ENCODE measurements at regions not wholly inside any gene's neighbourhood (a gene's known extent, or its start where the extent isn't known, plus 50 kb on each side); places are given as distances from the start of the nearest gene placed in this dataset.
"Not testable (repeated sequence)": the region's sequence is repeated elsewhere in the genome, so short reads cannot be mapped to it uniquely, and the experiment has no call there.

- no peak for DNase-seq
These were observed 813.9 kb upstream of the GRM7 start for GRCh38 chr3:6047016-6047415.

DNA sequence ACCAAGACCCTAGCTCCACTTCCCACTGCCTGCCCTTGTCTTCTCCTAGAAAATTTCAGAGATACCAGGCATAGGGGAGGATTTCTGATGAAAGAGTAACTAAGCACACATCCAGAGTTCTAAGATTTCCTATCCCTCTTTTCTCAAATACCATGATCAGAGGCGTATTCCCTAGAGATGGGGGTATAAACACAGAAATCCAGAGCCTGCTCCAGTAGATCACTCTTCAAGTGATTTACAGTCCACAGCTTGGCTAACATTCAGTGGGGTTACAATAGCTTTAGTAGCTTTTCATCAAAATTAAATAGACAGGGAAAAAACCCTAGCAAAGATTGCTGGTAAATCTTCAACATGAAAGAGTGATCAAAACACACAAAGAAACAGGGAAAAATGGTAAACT, 800.7 kb upstream of the GRM7 start:
- DNase-seq: no peak

DNA sequence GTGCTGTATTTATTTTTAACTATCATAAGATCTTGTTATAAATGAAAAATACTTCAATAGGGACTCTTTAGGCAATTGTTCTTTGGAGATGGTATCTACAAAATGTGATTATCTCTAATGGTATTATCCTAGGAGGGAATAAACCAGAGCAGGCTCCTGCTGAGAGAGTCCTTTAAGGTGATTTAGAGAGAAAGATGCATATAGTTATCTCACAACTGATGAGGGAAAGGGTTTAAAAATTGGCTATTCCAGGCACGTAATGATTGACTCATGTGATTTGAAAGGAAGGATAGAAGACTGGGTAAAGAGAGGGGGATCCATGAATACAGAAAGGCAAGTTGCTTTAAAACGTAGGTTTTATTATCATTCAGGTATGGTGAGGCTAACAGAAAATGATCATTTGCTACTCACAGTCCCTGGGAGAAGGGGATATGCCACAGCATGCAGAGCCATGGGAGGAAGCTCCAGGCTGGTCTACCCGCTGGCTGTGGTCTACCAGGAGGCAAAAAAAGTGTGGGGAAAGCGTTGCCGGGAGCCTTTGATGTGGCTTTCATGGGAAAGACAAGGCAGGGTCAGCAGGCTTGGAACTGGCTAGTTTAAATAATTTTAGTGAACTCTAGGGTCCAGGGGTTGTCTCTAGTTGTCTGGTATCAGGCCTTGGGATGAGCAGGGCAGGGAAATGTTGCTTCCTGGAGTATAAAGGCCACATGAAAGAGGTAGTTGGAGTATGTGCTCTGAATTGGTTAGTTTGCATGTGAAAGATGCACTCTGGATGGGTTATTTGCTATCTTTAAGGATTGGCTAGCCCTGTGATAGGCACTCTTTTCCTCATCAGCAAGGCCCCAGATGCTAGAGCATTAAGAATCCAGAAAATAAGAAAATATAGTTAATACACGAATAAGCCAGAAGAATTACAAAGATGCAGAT, 798.4 kb upstream of the GRM7 start:
- DNase-seq: no peak

DNA sequence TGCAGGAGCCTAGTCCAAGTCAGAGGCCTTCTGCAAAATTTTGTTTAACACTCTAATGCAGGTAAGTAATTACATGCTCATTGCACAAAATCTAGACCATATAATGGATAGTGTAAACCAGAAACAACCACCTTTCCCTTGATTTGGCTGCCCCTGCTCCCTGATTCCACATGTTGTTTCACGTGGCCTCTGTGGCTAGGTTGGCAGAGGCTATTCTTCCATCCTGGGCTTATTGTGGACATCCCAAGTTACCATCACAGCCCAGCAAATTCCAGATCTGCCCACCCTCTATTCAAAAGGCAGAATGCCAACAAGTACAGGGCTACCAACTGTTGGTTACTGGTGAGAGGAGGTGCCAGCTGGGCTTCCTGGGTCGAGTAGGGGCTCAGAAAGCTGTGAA, 794.5 kb upstream of the GRM7 start:
- no peak for DNase-seq

DNA sequence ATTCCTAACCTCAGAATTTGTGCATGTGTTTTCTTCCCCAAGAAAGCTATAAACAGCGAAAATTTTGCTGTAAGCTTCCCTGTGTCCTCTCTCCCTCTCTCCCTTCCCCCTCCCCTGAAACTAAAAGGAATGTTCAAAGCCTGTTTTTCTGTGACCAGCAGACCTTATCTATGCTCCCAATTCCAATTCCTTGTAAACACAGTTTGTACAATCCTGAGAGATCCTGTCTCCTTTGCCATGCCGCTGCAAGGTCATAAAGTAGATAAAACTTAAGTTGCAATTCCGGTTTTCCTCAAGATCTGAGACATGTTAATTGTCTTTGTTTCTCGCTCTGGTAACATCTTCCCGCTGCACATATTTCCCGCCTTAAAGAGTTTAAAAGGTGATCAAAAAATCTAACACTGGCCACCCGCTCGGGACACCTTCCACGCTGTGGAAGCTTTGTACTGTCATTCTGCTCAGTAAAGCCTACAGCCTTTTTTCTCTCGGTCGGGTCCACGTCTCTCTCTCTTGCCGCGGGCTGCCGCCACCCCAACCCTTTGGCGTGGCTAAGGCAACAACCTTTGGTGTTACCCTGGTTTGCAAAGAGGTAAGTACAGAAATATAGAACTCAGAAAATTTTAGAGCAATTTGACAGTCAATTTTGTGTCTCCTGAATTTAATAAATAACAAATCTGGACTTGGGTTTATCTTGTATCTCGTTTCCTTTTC, 793.9 kb upstream of the GRM7 start:
- DNase-seq: not testable (repeated sequence)

- no peak for DNase-seq
These were observed 786.0 kb upstream of the GRM7 start for GRCh38 chr3:6074952-6075351.

DNA sequence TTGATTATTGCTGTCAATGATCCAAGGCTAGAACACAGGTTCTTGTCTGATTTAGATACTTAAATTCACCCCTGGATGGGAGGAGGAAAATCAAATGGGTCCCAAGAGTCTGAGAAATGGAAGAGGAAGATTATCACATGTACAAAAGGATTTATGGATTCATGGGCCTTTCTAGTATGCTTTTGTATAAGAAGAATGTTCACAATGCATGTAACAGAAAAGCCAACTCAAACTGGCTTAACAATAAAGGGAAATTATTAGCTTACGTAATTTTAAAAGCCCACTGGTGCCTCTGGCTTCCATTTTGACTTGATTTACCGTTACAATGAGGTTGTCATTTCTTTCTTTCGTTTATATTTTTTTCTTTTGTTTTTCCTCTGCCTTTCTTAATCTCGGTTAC, 782.5 kb upstream of the GRM7 start:
- no peak for DNase-seq

- no peak for DNase-seq
These were observed 781.9 kb upstream of the GRM7 start for GRCh38 chr3:6079011-6079410.

- no peak for DNase-seq
These were observed 781.2 kb upstream of the GRM7 start for GRCh38 chr3:6079561-6080179.

- DNase-seq: no peak
These were observed 772.5 kb upstream of the GRM7 start for GRCh38 chr3:6088433-6088832.

DNA sequence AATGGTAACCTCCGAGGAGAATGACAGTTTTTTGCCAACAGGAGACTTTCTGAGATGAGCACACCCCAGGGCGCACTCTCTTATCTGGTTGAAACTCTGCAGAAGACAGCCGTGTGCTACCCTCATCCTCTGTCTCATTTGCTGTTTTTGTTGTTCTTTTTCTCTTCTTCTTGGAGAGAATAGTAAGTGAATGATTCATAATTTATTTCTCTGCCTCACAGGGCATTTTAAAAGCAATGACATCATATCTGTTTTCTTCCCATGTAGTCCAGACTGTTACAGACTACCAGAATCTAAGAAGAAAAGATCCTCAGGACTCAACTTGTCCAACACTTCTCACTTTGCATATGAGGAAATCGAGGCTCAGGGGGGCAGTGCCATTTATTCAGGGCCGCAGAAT, 771.1 kb upstream of the GRM7 start:
- no peak for DNase-seq

- DNase-seq: no peak
These were observed 769.7 kb upstream of the GRM7 start for GRCh38 chr3:6091262-6091661.

GRCh38 chr3:6095006-6095405, 765.9 kb upstream of the GRM7 start:
- DNase-seq: no peak

DNA sequence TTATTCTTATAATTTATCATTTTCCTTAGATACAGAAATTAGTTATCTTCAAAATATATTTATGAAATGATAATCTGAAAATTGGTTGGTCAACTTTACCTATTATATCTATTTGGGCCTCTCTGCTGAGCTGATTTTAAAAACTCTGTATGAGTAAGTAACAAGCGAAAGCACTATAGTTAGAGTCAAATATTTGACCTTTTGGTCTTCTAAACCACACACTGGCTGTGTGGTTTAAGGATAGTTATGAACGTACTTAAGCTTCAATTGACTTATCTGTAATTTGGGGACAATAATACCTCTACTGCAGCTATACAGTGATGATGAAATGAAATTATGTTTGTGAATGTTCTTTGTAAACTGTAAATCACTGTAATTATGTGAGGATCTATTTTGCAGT, 763.9 kb upstream of the GRM7 start:
- DNase-seq: no peak

DNA sequence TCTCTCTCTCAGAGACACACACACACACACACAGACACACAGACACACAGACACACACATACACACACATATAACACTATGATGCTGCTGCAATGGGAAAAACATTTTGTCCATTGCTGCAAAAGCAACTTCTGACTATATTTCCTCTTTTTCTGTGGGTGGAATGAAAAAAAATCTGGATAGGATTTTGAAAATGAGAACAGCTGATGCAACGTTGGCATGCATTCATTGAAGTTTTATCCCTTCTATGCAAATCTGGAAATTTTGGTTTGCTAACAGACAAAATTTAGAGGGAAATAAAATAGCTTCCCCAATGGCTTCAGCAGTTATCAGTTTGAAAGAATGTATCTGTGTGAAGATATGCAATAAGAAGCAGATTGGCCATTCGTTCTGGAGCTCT, 763.4 kb upstream of the GRM7 start:
- DNase-seq: no peak

DNA sequence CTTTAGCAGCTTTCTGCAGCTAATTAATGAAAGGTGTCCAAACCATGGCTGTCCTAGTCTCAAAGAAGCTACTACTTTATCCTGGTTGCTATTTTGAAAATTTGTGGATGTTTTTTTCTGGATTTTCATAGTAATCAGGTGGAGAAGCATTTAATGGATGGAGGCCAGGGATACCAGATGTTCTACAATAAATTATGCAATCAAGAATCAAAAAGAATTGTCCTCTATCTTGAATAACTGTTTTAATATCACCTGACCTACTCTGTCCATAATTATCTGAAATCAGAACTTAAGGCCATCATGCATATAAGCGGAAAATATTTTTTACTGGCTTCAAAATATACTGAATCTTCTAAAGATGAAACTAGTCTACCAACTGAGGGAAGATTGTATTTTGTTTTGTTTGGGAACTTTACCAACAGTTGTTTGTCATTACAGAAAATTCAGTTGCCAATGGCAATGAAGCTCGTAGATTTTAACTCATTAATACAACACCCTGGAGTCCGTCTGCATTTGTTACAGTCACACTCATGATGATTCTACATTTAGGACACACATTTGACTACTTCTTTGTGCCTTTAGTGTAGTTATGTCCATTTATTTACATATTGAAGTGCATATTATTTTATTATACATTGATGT, 762.3 kb upstream of the GRM7 start:
- DNase-seq: no peak

GRCh38 chr3:6099458-6100075, 761.3 kb upstream of the GRM7 start:
- DNase-seq: no peak

- DNase-seq: no peak
These were observed 755.7 kb upstream of the GRM7 start for GRCh38 chr3:6105187-6105586.

GRCh38 chr3:6108957-6109356, 752.0 kb upstream of the GRM7 start:
- no peak for DNase-seq

DNA sequence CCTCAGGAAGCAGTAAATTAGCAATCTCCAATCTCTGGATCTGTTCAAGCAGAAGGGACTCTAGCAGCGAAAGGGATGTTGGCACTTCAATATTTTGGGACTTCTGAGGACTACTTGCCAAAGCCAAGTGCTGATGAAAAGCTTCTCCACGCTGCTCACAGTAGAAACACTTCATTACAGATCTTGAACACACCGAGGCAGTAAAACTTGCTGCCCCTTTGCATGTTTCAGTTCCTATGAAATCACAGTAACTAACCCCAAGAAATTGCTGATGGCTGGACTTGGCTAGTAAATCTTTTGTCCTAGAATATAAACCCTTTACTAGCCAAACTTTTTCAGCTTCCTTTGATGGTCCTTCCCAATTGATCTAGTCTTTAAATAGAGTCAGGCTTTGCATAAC, 750.5 kb upstream of the GRM7 start:
- DNase-seq: no peak

DNA sequence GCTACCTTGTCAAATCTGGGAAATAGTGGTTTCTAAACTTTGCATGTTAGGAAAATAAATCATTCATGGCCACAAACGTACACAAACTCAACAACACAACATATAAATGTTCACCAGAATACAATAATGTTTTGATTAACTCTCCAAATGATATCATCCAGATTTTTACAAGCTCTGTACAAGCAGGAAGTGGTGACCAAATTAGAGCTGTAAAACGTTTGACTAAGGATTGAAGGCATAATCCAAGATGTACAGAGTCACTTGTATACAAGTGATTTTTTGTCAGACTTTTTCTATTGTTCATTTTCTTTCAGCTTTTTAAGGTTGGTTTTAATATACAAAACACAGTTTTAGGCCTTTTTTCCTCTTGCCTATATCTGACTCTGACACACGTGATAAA, 748.4 kb upstream of the GRM7 start:
- DNase-seq: no peak

- DNase-seq: no peak
These were observed 747.6 kb upstream of the GRM7 start for GRCh38 chr3:6113338-6113737.

DNA sequence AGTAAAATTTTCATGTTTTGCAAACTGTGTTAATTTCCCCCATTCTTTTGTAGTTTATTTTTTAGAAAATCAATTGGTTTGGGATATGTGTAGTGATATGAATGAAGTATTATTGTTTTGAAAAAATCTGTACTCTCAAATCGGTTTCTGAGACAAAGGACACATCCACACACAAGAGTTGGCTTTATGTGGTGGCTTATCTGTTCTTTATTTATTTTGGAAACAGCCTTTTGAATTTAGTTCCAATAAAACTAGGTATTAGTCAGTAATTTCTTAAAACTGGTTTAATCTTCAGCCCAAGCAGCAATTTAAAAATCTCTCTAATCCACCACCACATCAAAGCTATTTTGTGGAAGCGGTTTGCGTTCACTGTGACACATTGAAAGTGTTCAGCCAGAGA, 741.5 kb upstream of the GRM7 start:
- DNase-seq: no peak
